ENCODE measurements at regions not wholly inside any gene's neighbourhood (a gene's known extent, or its start where the extent isn't known, plus 50 kb on each side); places are given as distances from the start of the nearest gene placed in this dataset.

DNA sequence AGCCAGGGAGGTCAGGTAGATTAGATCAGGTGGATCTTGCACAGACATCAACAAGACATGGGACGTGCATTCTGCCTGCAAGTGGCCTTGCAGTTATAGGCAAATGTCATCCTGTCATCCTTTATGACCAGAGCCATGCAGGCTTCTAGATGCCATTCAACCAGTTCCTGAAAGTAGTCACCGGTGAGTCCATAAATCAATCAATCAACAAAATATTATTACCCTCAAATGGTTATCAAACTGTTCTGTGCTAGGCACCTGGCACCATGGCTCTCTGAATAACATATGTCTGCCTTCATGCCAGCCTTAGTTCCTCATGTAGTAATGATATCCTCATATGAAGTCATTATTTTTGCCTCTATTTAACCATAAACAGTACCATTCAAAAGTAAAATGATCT is 146.9 kb downstream of the TOMM20 start (continued):
- TF ChIP-seq CTCF (IDR thresholded peaks at IDR 0.05 in 2 of 3, conservative IDR thresholded peaks at IDR 0.05 in 1 of 3; ENCODE audit: borderline replicate concordance in 1 of 3, insufficient read depth in 1 of 3, low read depth in 2 of 3, low read length in 2 of 3) (no peak), CBX3 (IDR thresholded peaks at IDR 0.05; ENCODE audit: low read depth) (no peak), EGR1 (IDR thresholded peaks at IDR 0.05; ENCODE audit: low read depth) (no peak), POLR2AphosphoS5 (IDR thresholded peaks at IDR 0.05; ENCODE audit: low read depth, low read length) (no peak)

DNA sequence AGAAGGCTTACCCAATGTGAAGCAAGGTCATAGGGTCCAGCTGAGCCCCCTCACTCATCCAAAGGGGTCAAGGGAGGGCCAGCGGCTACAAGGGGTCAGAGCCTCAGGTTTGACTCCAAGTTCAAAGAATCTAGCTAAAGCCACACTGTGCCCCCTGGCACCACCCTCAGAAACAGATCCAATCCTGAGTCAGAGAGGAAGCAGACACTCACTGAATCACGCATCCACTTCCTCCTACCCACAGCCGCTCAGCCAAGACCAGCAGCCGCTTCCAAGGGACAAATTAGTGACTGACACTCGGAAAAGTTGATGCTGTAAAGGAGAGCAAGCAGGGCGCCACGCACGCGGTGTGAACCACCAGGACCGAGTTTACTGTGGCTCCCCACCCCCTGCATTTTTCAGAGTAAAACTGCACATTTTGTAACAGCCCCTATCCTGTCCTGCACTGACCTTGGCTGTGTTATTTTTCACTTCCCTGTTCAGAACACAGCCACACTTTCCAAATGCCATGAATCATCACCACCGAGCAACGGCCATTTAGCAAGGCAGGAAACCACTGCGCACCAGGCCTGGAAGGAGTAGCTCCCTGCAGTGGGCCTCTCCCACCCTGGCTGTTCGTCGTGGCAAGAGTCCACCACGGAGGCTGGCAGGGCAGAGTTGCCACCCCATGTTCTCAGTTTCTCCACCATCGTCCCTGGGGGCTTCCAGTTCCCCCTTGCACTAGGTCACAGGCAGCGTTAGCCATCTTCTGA is 147.8 kb downstream of the TOMM20 start:
- peaks cover 44 to 65% of the 10 kb centered on the region in 2 experiments for H3K4me1 ChIP-seq (ENCODE audit: control insufficient read depth in 1 of 2, insufficient read depth in 2 of 2, low read length in 2 of 2)
- DNase-seq (ENCODE audit: low read depth, low spot score): peak; percentile 79
- no peaks in the 10 kb centered on the region for H3K79me2 ChIP-seq (ENCODE audit: insufficient read depth, low read length)
- ChIA-PET POLR2A (interaction anchor here (1.2 to 1.8 kb wide), 5 partner anchors 17 to 377 kb away, joined by 3 to 8 read pairs (median 5); no protein-coding TSS in a partner anchor), RAD21 (ENCODE audit: low non-redundant PET in 1 of 2, low total read pairs in 2 of 2, uncharacterized antibody in 2 of 2, unreplicated experiment in 2 of 2) (no interaction called here), CTCF (no interaction called here)
- no peaks in the 10 kb centered on the region for H3K9me3 ChIP-seq (ENCODE audit: control insufficient read depth in 1 of 2, insufficient read depth in 1 of 2, low read depth in 1 of 2, low read length in 2 of 2)
- BruUV-seq (replicated peaks): TSS peak; percentile 74
- peak overlapping the region; percentile 17 to 44 for H3K4me3 ChIP-seq (replicated peaks in 1 of 2; ENCODE audit: low read depth in 1 of 2, low read length in 2 of 2)
- TF ChIP-seq ELF1 (IDR thresholded peaks at IDR 0.05; ENCODE audit: borderline replicate concordance, low read depth): no peak
- no peak for TF ChIP-seq EZH2 (IDR thresholded peaks at IDR 0.05)
- TF ChIP-seq EGR1 (IDR thresholded peaks at IDR 0.05; ENCODE audit: low read depth): no peak
- peak; percentile 52 for TF ChIP-seq POLR2A (IDR thresholded peaks at IDR 0.05; ENCODE audit: borderline replicate concordance, extremely low read depth, insufficient read depth, insufficient read length)
- TF ChIP-seq POLR2AphosphoS5 (IDR thresholded peaks at IDR 0.05; ENCODE audit: low read depth, low read length): peak; percentile 72
- TF ChIP-seq SIN3A (IDR thresholded peaks at IDR 0.05; ENCODE audit: low read depth): no peak
- TF ChIP-seq SP1 (IDR thresholded peaks at IDR 0.05; ENCODE audit: low read depth): no peak
- peak; percentile 84 for TF ChIP-seq TCF7L2 (IDR thresholded peaks at IDR 0.05; ENCODE audit: borderline replicate concordance, extremely low read depth, insufficient read depth, insufficient read length)
- TF ChIP-seq ZNF274 (IDR thresholded peaks at IDR 0.05; ENCODE audit: low read depth, low read length): no peak
- TF ChIP-seq, protein P1, sequence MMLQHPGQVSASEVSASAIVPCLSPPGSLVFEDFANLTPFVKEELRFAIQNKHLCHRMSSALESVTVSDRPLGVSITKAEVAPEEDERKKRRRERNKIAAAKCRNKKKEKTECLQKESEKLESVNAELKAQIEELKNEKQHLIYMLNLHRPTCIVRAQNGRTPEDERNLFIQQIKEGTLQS (IDR thresholded peaks at IDR 0.05): no peak
- no peak for TF ChIP-seq RAD21 (IDR thresholded peaks at IDR 0.05; ENCODE audit: low read depth)
- TF ChIP-seq, protein P2, sequence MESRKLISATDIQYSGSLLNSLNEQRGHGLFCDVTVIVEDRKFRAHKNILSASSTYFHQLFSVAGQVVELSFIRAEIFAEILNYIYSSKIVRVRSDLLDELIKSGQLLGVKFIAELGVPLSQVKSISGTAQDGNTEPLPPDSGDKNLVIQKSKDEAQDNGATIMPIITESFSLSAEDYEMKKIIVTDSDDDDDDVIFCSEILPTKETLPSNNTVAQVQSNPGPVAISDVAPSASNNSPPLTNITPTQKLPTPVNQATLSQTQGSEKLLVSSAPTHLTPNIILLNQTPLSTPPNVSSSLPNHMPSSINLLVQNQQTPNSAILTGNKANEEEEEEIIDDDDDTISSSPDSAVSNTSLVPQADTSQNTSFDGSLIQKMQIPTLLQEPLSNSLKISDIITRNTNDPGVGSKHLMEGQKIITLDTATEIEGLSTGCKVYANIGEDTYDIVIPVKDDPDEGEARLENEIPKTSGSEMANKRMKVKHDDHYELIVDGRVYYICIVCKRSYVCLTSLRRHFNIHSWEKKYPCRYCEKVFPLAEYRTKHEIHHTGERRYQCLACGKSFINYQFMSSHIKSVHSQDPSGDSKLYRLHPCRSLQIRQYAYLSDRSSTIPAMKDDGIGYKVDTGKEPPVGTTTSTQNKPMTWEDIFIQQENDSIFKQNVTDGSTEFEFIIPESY (IDR thresholded peaks at IDR 0.05; ENCODE audit: extremely low read depth, insufficient replicate concordance, low read length): no peak
- TF ChIP-seq YY1 (IDR thresholded peaks at IDR 0.05; ENCODE audit: extremely low read depth, insufficient replicate concordance, low read depth, low read length): peak; percentile 39
- ATAC-seq: peak; percentile 82
- H3K27me3 ChIP-seq (ENCODE audit: insufficient read depth, low read length): no peaks in the 10 kb centered on the region
- H3K4me2 ChIP-seq (ENCODE audit: low read length): peak overlapping the region; percentile 84
- H3K36me3 ChIP-seq (ENCODE audit: control insufficient read depth in 1 of 2, insufficient read depth in 2 of 2, low read length in 2 of 2): no peaks in the 10 kb centered on the region
- H3K9me2 ChIP-seq (ENCODE audit: insufficient read depth): no peaks in the 10 kb centered on the region
- H4K20me1 ChIP-seq (ENCODE audit: insufficient read depth): no peaks in the 10 kb centered on the region
- peak overlapping the region; percentile 48 for H3K27ac ChIP-seq (ENCODE audit: low read depth, low read length)
- intact Hi-C loops (cut with micrococcal nuclease): loop anchor here (5.0 kb wide), 1 partner anchor 369 kb away; the partner anchor contains the start of gene IRF2BP2
- H3K9ac ChIP-seq (ENCODE audit: low read length): peak overlapping the region; percentile 68
- peak overlapping the region; percentile 52 for H2AFZ ChIP-seq (ENCODE audit: low read depth, low read length, poor library complexity, severe bottlenecking)
